GM12878 (cell line): ENCODE measurements at regions not wholly inside any gene's neighbourhood (a gene's known extent, or its start where the extent isn't known, plus 50 kb on each side); places are given as distances from the start of the nearest gene placed in this dataset.

Experiments used
- ATAC-seq: fragments of 200-7000 bp; cut with Tn5 transposase; 3 replicates; pipeline ENCODE4 v1.9.1; 2020; ENCODE audit warnings: mild to moderate bottlenecking, moderate library complexity
- BruUV-seq: library from RNA; stranded (reverse); fragments of 400-500 nt; replicated peaks from 2 replicates; lab custom pipeline; 2021; lab: Mats Ljungman, UMichigan
- CTCF ChIA-PET: fragments of 300-600 bp; sonication (Branson Sonifier 250); formaldehyde crosslinking; extraction: SDS; loops from one replicate; lab custom pipeline; 2021; ENCODE audit warnings: inconsistent platforms; lab: Yijun Ruan, JAX
- POLR2A ChIA-PET: fragments of 350-600 bp; formaldehyde crosslinking; extraction: SDS; loops from one replicate; lab custom pipeline; 2021; ENCODE audit warnings: inconsistent platforms; lab: Charles Lee
- RAD21 ChIA-PET: fragments of 300-600 bp; sonication (Branson Sonifier 250); formaldehyde crosslinking; loops from one replicate; lab custom pipeline; 2023; ENCODE audit warnings: antibody characterized with exemption; ENCODE audit not compliant: unreplicated experiment; lab: Charles Lee
- SMC1A ChIA-PET: fragments of 300-600 bp; sonication (Branson Sonifier 250); formaldehyde crosslinking; loops from one replicate; lab custom pipeline; 2023; ENCODE audit not compliant: unreplicated experiment, uncharacterized antibody; lab: Charles Lee
- DNase-seq: peaks from one replicate; pipeline ENCODE4 v3.0.0-alpha.2; 2011; ENCODE audit warnings: low read depth, low spot score
- FAIRE-seq: peaks from 3 replicates; lab custom pipeline; 2011; peaks lifted over from hg19 to GRCh38; lab: Jason Lieb, UNC
- H2AFZ ChIP-seq: 2 replicates; pipeline ENCODE4 v1.6.0; 2011; ENCODE audit warnings: low read depth, low read length, control low read depth; ENCODE audit not compliant: control insufficient read depth
- H3K27ac ChIP-seq: 2 replicates; pipeline ENCODE4 v1.5.1; 2011; ENCODE audit warnings: control low read depth; ENCODE audit not compliant: control insufficient read depth, insufficient read depth
- H3K27me3 ChIP-seq, 2 experiments: replicated peaks in 1 of 2; 2 replicates each; pipeline versions ENCODE4 v1.6.0 to v1.6.1; 2011; ENCODE audit warnings: low read length in 1 of 2; ENCODE audit not compliant: control insufficient read depth in 2 of 2, insufficient read depth in 2 of 2
- H3K36me3 ChIP-seq, 2 experiments: 2 replicates each; pipeline ENCODE4 v1.5.1; 2011; ENCODE audit warnings: low read length in 1 of 2; ENCODE audit not compliant: control insufficient read depth in 2 of 2, insufficient read depth in 2 of 2
- H3K4me1 ChIP-seq: 2 replicates; pipeline ENCODE4 v1.6.1; 2011; ENCODE audit warnings: mild to moderate bottlenecking, low read length, moderate library complexity, mixed read lengths; ENCODE audit not compliant: control insufficient read depth, insufficient read depth
- H3K4me2 ChIP-seq: 2 replicates; pipeline ENCODE4 v1.6.0; 2011; ENCODE audit warnings: control low read depth; ENCODE audit not compliant: control insufficient read depth, insufficient read depth
- H3K4me3 ChIP-seq: fragments of 200-600 bp; sonication (generic); 2 replicates; pipeline ENCODE4 v1.5.1; 2016
- H3K79me2 ChIP-seq: 2 replicates; pipeline ENCODE4 v1.6.0; 2011; ENCODE audit warnings: low read length; ENCODE audit not compliant: control insufficient read depth, insufficient read depth
- H3K9ac ChIP-seq: 2 replicates; pipeline ENCODE4 v1.8.0; 2011; ENCODE audit warnings: low read length, control low read depth, mixed read lengths; ENCODE audit not compliant: control insufficient read depth, insufficient read depth
- H3K9me3 ChIP-seq: replicated peaks from 3 replicates; pipeline ENCODE4 v1.5.1; 2011; ENCODE audit warnings: mild to moderate bottlenecking, low read length; ENCODE audit not compliant: control insufficient read depth, insufficient read depth
- H4K20me1 ChIP-seq: 2 replicates; pipeline ENCODE4 v1.6.0; 2011; ENCODE audit not compliant: control insufficient read depth, insufficient read depth
- BACH1 ChIP-seq: fragments of 450-650 bp; IDR thresholded peaks from 2 replicates; pipeline ENCODE4 v1.6.1; 2017; ENCODE audit warnings: mild to moderate bottlenecking, borderline replicate concordance
- CHD4 ChIP-seq: fragments of 200-600 bp; sonication (generic); IDR thresholded peaks from 2 replicates; pipeline ENCODE4 v1.6.1; 2016; ENCODE audit warnings: mild to moderate bottlenecking
- CREB1 ChIP-seq: IDR thresholded peaks from 2 replicates; pipeline ENCODE4 v1.6.1; 2012; ENCODE audit warnings: low read depth, mild to moderate bottlenecking, inconsistent platforms
- CREM ChIP-seq: IDR thresholded peaks from 2 replicates; pipeline ENCODE4 v1.6.1; 2014; ENCODE audit warnings: antibody characterized with exemption, low read depth
- ETV6 ChIP-seq, 2 experiments: fragments of 450-650 bp in 1 of 2; IDR thresholded peaks in 1 of 2; conservative IDR thresholded peaks in 1 of 2; 2 replicates each; pipeline ENCODE4 v1.6.1; 2014; ENCODE audit warnings: antibody characterized with exemption in 1 of 2, borderline replicate concordance in 1 of 2, low read depth in 1 of 2, mild to moderate bottlenecking in 1 of 2, moderate library complexity in 1 of 2
- IRF4 ChIP-seq: IDR thresholded peaks from 2 replicates; pipeline ENCODE4 v1.6.1; 2011; ENCODE audit warnings: low read depth, low read length
- MYC ChIP-seq: IDR thresholded peaks from 2 replicates; pipeline ENCODE4 v1.6.1; 2011; ENCODE audit warnings: mild to moderate bottlenecking, low read length, moderate library complexity, inconsistent platforms; ENCODE audit not compliant: insufficient read depth, insufficient replicate concordance, insufficient read length, severe bottlenecking
- PAX5 ChIP-seq: IDR thresholded peaks from 2 replicates; pipeline ENCODE4 v1.6.1; 2011; ENCODE audit warnings: low read depth, low read length, borderline replicate concordance
- PAX8 ChIP-seq: fragments of 450-650 bp; IDR thresholded peaks from 2 replicates; pipeline ENCODE4 v1.6.1; 2017; ENCODE audit warnings: mild to moderate bottlenecking, moderate library complexity
- SMARCA5 ChIP-seq: fragments of 450-650 bp; IDR thresholded peaks from 2 replicates; pipeline ENCODE4 v1.6.1; 2017; ENCODE audit warnings: mild to moderate bottlenecking
- SREBF1 ChIP-seq: IDR thresholded peaks from 2 replicates; pipeline ENCODE4 v1.6.1; 2012; ENCODE audit warnings: mild to moderate bottlenecking, low read length
- STAT3 ChIP-seq: IDR thresholded peaks from 2 replicates; pipeline ENCODE4 v1.6.1; 2011; ENCODE audit warnings: low read depth, low read length, improper control_type of control experiment
- TBL1XR1 ChIP-seq: IDR thresholded peaks from 2 replicates; pipeline ENCODE4 v1.6.1; 2012; ENCODE audit warnings: low read depth, low read length, improper control_type of control experiment
- TCF12 ChIP-seq: IDR thresholded peaks from 2 replicates; pipeline ENCODE4 v1.6.1; 2011; ENCODE audit warnings: low read depth, mild to moderate bottlenecking, low read length
- YBX1 ChIP-seq: fragments of 450-650 bp; IDR thresholded peaks from 2 replicates; pipeline ENCODE4 v1.6.1; 2016; ENCODE audit warnings: antibody characterized with exemption
- ZBED1 ChIP-seq: IDR thresholded peaks from 2 replicates; pipeline ENCODE4 v1.6.1; 2016; ENCODE audit warnings: borderline replicate concordance
- WGBS: methylation state at CpG from one replicate; pipeline ENCODE4 v1.1.6; 2016; ENCODE audit warnings: low lambda C conversion rate; ENCODE audit not compliant: insufficient replicate concordance, insufficient coverage; ENCODE audit errors: missing lambda C conversion rate; 5-methylcytosine and 5-hydroxymethylcytosine counted together
- in situ Hi-C: fragments of 300-500 bp; cut with MboI; formaldehyde crosslinking; loops from 9 replicates; pipeline ENCODE4 v1.14.3; 2018; ENCODE audit warnings: mixed read lengths
- intact Hi-C: fragments of 100-400 bp; cut with micrococcal nuclease; formaldehyde crosslinking; loops from one replicate; pipeline ENCODE4 v1.14.2; 2022; ENCODE audit not compliant: unreplicated experiment
- TF ChIP-seq, protein P1 (sequence below): fragments of 450-650 bp; IDR thresholded peaks from 2 replicates; pipeline ENCODE4 v1.6.1; 2016; ENCODE audit warnings: mild to moderate bottlenecking

DNA sequence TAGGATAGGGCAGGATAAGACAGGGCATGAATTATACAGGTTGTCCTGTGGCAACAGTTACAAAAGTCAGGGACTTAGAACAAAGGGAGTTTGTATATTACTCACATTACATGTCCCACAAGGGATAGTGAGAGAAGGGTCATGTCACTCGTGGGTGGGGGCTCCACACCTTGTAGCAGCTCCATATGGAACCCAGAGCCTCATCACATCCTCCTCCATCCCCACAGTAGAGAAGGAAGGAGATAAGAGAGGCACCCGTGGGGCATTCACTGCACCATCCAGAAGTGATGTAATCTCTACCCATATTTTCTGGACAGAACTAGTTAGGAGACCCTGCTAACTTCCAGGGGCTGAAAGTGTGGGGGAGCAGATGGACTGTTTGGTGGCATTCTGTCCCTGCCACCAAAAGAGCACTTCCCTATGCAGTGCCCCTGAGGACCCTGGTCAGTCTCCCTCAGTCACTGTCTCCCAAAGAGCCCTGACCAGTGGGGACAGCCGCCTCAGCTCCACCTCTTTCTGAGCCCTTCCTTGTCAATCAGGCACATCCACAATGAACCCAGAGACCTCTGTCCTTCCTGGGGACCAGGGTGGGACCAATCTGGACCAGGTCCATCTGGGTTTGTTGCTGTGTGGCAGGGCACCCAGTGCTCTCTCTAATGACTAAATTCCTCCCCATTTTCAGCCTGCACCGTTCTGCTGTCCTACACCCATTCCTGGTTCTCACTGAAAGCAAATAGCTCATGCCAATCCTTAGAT lies 154.8 kb upstream of the ETV3 start:
- SMC1A ChIA-PET = no interaction called here
- Histone ChIP-seq H3K9ac (no peak overlapping the region), H3K4me1 (no peaks in the 10 kb centered on the region), H3K27me3 (no peaks in the 10 kb centered on the region; a peak in 1 of 4 replicates), H4K20me1 (no peaks in the 10 kb centered on the region), H3K36me3 (no peaks in the 10 kb centered on the region), H3K27ac (no peak overlapping the region), H3K4me2 (no peak overlapping the region), H3K79me2 (no peaks in the 10 kb centered on the region), H2AFZ (no peak overlapping the region), H3K9me3 (no peaks in the 10 kb centered on the region), H3K4me3 (no peak overlapping the region)
- TF ChIP-seq CREM = no peak
- TF ChIP-seq CHD4 = no peak
- no peak for TF ChIP-seq YBX1
- TF ChIP-seq PAX5 = no peak
- TF ChIP-seq ZBED1 = no peak
- no peak for TF ChIP-seq IRF4
- no peak for TF ChIP-seq BACH1
- TF ChIP-seq STAT3 = no peak
- no peak for TF ChIP-seq CREB1
- ATAC-seq (no peak), FAIRE-seq (no peak), DNase-seq (no peak)
- POLR2A ChIA-PET = no interaction called here
- CTCF ChIA-PET = interaction anchor here (1.6 kb wide), 1 partner anchor 21 kb away, joined by 4 read pairs; no protein-coding TSS in a partner anchor
- intact Hi-C loops = no loop called here
- WGBS = 6% methylated on average over 4 of the region's 4 CpGs
- in situ Hi-C loops = no loop called here
- no TSS peak for BruUV-seq
- RAD21 ChIA-PET = no interaction called here

DNA sequence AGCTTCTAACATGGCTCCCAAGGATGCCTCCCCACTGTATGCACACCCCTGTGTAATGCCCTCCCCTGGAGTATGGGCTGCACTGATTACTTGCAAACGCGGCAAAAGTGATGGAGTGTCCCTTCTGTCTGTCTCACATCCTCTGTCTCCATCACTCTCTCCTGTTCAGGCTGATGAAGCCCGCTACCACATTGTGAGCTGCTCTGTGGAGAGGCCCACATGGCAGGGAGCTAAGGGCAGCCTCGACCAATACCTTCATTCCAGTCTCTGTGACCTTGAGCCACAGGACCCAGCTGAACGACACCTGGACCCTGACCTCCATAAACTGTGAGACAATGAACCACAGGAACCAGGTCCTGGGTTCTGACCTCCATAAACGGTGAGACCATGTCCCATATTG lies 154.1 kb upstream of the ETV3 start:
- TF ChIP-seq ETV6 (conservative IDR thresholded peaks at IDR 0.05 in 1 of 2, IDR thresholded peaks at IDR 0.05 in 1 of 2; ENCODE audit: borderline replicate concordance in 1 of 2, low read depth in 1 of 2) = no peak
- TF ChIP-seq TBL1XR1 = no peak
- no peak for TF ChIP-seq PAX8
- TF ChIP-seq SMARCA5 = no peak
- TF ChIP-seq TCF12 = no peak
- no peak for TF ChIP-seq SREBF1
- TF ChIP-seq MYC = no peak
- TF ChIP-seq, protein P1, sequence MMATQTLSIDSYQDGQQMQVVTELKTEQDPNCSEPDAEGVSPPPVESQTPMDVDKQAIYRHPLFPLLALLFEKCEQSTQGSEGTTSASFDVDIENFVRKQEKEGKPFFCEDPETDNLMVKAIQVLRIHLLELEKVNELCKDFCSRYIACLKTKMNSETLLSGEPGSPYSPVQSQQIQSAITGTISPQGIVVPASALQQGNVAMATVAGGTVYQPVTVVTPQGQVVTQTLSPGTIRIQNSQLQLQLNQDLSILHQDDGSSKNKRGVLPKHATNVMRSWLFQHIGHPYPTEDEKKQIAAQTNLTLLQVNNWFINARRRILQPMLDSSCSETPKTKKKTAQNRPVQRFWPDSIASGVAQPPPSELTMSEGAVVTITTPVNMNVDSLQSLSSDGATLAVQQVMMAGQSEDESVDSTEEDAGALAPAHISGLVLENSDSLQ = no peak
- Histone ChIP-seq H3K9ac (no peak overlapping the region), H3K4me2 (no peak overlapping the region), H4K20me1 (no peaks in the 10 kb centered on the region), H2AFZ (no peak overlapping the region), H3K9me3 (no peaks in the 10 kb centered on the region), H3K79me2 (no peaks in the 10 kb centered on the region), H3K27ac (no peak overlapping the region), H3K4me3 (no peak overlapping the region), H3K27me3 (no peaks in the 10 kb centered on the region; a peak in 1 of 4 replicates), H3K36me3 (no peaks in the 10 kb centered on the region), H3K4me1 (no peaks in the 10 kb centered on the region)
- BruUV-seq = no TSS peak
- WGBS = 27% methylated on average over 6 of the region's 6 CpGs
- POLR2A ChIA-PET = no interaction called here
- intact Hi-C loops (no loop called here), in situ Hi-C loops (no loop called here)
- SMC1A ChIA-PET = no interaction called here
- no peak for ATAC-seq
- FAIRE-seq = no peak
- no peak for DNase-seq
- CTCF ChIA-PET = interaction anchor here (1.6 kb wide), 1 partner anchor 21 kb away, joined by 4 read pairs; no protein-coding TSS in a partner anchor
- RAD21 ChIA-PET = no interaction called here
